ENCODE measurements at regions not wholly inside any gene's neighbourhood (a gene's known extent, or its start where the extent isn't known, plus 50 kb on each side); places are given as distances from the start of the nearest gene placed in this dataset.

DNA sequence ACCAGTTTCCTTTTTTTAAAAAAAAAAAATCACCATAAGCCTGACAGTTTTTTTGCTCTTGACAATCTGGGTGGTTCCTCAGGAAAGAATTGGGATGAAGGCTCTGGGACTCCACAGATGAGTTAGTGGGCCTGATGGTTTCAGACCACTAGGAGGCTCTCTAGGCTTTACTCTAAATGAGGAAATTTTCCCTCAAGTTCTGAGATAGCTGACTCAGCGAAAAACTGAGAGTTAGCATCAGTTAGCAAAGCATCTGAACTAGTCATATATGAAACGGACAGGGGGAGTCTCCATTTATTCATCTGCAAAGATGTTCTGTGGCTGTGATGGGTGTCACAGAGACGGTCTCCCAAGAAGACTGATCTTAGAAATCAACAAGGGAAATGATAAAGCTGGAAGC lies 314.3 kb upstream of the OR4E1 start:
- TF ChIP-seq EZH2 (IDR thresholded peaks at IDR 0.05) (no peak), POLR2AphosphoS5 (IDR thresholded peaks at IDR 0.05; ENCODE audit: borderline replicate concordance, low read depth, low read length) (no peak)

Data from SK-N-MC (cell line).